H9 (cell line): ENCODE measurements at regions not wholly inside any gene's neighbourhood (a gene's known extent, or its start where the extent isn't known, plus 50 kb on each side); places are given as distances from the start of the nearest gene placed in this dataset.

ENCODE experiments used
- DNase-seq: peaks from one replicate; pipeline ENCODE4 v3.0.0-alpha.2; 2017
- H2AFZ ChIP-seq: one replicate; pipeline ENCODE4 v1.6.1; 2013; ENCODE audit warnings: mild to moderate bottlenecking, low read length, control low read depth, moderate library complexity
- H2AK5ac ChIP-seq: 2 replicates; pipeline ENCODE4 v1.6.1; 2013; ENCODE audit warnings: low read length, control low read depth, mixed read lengths; ENCODE audit not compliant: insufficient read length
- H2BK120ac ChIP-seq: one replicate; pipeline ENCODE4 v1.6.1; 2013; ENCODE audit warnings: low read depth, mild to moderate bottlenecking, low read length, control low read depth, inconsistent platforms; ENCODE audit not compliant: poor library complexity, severe bottlenecking
- H2BK12ac ChIP-seq: 2 replicates; pipeline ENCODE4 v1.6.1; 2013; ENCODE audit warnings: low read length, control low read depth, mixed read lengths, low read depth; ENCODE audit not compliant: insufficient read length
- H2BK15ac ChIP-seq: 2 replicates; pipeline ENCODE4 v1.6.1; 2013; ENCODE audit warnings: low read depth, low read length, control low read depth
- H2BK20ac ChIP-seq: one replicate; pipeline ENCODE4 v1.6.1; 2013; ENCODE audit warnings: low read depth, mild to moderate bottlenecking, low read length, control low read depth, inconsistent platforms; ENCODE audit not compliant: poor library complexity, severe bottlenecking
- H2BK5ac ChIP-seq: 2 replicates; pipeline ENCODE4 v1.6.1; 2013; ENCODE audit warnings: low read length, control low read depth, mixed read lengths; ENCODE audit not compliant: insufficient read length
- H3K14ac ChIP-seq: 2 replicates; pipeline ENCODE4 v1.6.1; 2013; ENCODE audit warnings: low read length, control low read depth; ENCODE audit not compliant: insufficient read depth
- H3K18ac ChIP-seq: 2 replicates; pipeline ENCODE4 v1.6.1; 2013; ENCODE audit warnings: low read depth, mild to moderate bottlenecking, mixed read lengths, low read length, control low read depth; ENCODE audit not compliant: insufficient read length
- H3K23ac ChIP-seq: 2 replicates; pipeline ENCODE4 v1.6.1; 2013; ENCODE audit warnings: low read length, control low read depth, mixed read lengths, low read depth; ENCODE audit not compliant: insufficient read length
- H3K23me2 ChIP-seq: 2 replicates; pipeline ENCODE4 v1.6.1; 2013; ENCODE audit warnings: low read depth, mild to moderate bottlenecking, mixed read lengths, low read length, control low read depth; ENCODE audit not compliant: insufficient read length, poor library complexity, severe bottlenecking
- H3K27ac ChIP-seq: 2 replicates; pipeline ENCODE4 v1.5.1; 2013; ENCODE audit warnings: low read length, control low read depth, mixed read lengths, low read depth; ENCODE audit not compliant: insufficient read length
- H3K27me3 ChIP-seq: 2 replicates; pipeline ENCODE4 v1.6.1; 2013; ENCODE audit warnings: low read length, control low read depth, inconsistent platforms; ENCODE audit not compliant: insufficient read depth
- H3K4ac ChIP-seq: 2 replicates; pipeline ENCODE4 v1.6.1; 2013; ENCODE audit warnings: low read depth, mild to moderate bottlenecking, control low read depth, inconsistent platforms, low read length, moderate library complexity
- H3K4me1 ChIP-seq: 2 replicates; pipeline ENCODE4 v1.6.1; 2013; ENCODE audit warnings: low read length, control low read depth, inconsistent platforms; ENCODE audit not compliant: insufficient read depth
- H3K4me2 ChIP-seq: 2 replicates; pipeline ENCODE4 v1.6.1; 2013; ENCODE audit warnings: low read length, control low read depth, mixed read lengths; ENCODE audit not compliant: insufficient read length, insufficient read depth
- H3K56ac ChIP-seq: 2 replicates; pipeline ENCODE4 v1.6.1; 2013; ENCODE audit warnings: low read depth, mild to moderate bottlenecking, mixed read lengths, low read length, control low read depth; ENCODE audit not compliant: insufficient read length
- H3K79me1 ChIP-seq: 2 replicates; pipeline ENCODE4 v1.6.1; 2013; ENCODE audit warnings: low read depth, mild to moderate bottlenecking, moderate library complexity, low read length, control low read depth, inconsistent platforms; ENCODE audit not compliant: insufficient read depth, poor library complexity, severe bottlenecking
- H3K79me2 ChIP-seq: 2 replicates; pipeline ENCODE4 v1.6.1; 2013; ENCODE audit warnings: low read length, control low read depth, inconsistent platforms; ENCODE audit not compliant: insufficient read depth
- H3K9ac ChIP-seq: 2 replicates; pipeline ENCODE4 v1.6.1; 2013; ENCODE audit warnings: low read length, control low read depth, mixed read lengths; ENCODE audit not compliant: insufficient read length; ENCODE audit errors: extremely low read depth
- H3K9me3 ChIP-seq: one replicate; pipeline ENCODE4 v1.6.1; 2013; ENCODE audit warnings: low read depth, low read length, inconsistent platforms; ENCODE audit not compliant: control insufficient read depth
- H3T11ph ChIP-seq: one replicate; pipeline ENCODE4 v1.6.1; 2013; ENCODE audit warnings: mild to moderate bottlenecking, low read length, control low read depth, inconsistent platforms
- H4K20me1 ChIP-seq: one replicate; pipeline ENCODE4 v1.6.1; 2013; ENCODE audit not compliant: control insufficient read depth, insufficient read length, insufficient read depth
- H4K5ac ChIP-seq: 2 replicates; pipeline ENCODE4 v1.6.1; 2013; ENCODE audit warnings: low read depth, mild to moderate bottlenecking, mixed read lengths, low read length, control low read depth; ENCODE audit not compliant: insufficient read length
- H4K8ac ChIP-seq: replicated peaks from 2 replicates; pipeline ENCODE4 v1.6.1; 2013; ENCODE audit warnings: low read length, control low read depth, mixed read lengths, low read depth; ENCODE audit not compliant: insufficient read length
- H4K91ac ChIP-seq: 2 replicates; pipeline ENCODE4 v1.6.1; 2013; ENCODE audit warnings: low read depth, mild to moderate bottlenecking, moderate library complexity, mixed read lengths, low read length, control low read depth; ENCODE audit not compliant: insufficient read length
- H3K27ac Mint-ChIP-seq, 3 experiments: 2 replicates in 2 of 3; 3 replicates in 1 of 3; pipeline ENCODE4 v1.8.0; 2020 to 2021; ENCODE audit warnings: mixed read lengths in 3 of 3, mild to moderate bottlenecking in 1 of 3, moderate library complexity in 1 of 3
- H3K27me3 Mint-ChIP-seq: 2 replicates; pipeline ENCODE4 v1.8.0; 2021; ENCODE audit warnings: low read depth, mild to moderate bottlenecking, moderate library complexity, mixed read lengths
- H3K36me3 Mint-ChIP-seq, 3 experiments: 2 replicates in 2 of 3; 3 replicates in 1 of 3; pipeline ENCODE4 v1.8.0; 2020 to 2021; ENCODE audit warnings: low read depth in 3 of 3, mixed read lengths in 3 of 3; ENCODE audit not compliant: insufficient read depth in 1 of 3
- H3K4me1 Mint-ChIP-seq, 2 experiments: 2 replicates each; pipeline ENCODE4 v1.8.0; 2020; ENCODE audit warnings: mixed read lengths in 2 of 2
- H3K4me3 Mint-ChIP-seq, 2 experiments: 2 replicates in 1 of 2; 3 replicates in 1 of 2; pipeline ENCODE4 v1.8.0; 2020 to 2021; ENCODE audit warnings: mild to moderate bottlenecking in 2 of 2, mixed read lengths in 2 of 2, moderate library complexity in 1 of 2
- H3K9me3 Mint-ChIP-seq, 2 experiments: 2 replicates in 1 of 2; 3 replicates in 1 of 2; pipeline ENCODE4 v1.8.0; 2020; ENCODE audit warnings: mild to moderate bottlenecking in 2 of 2, mixed read lengths in 2 of 2, moderate library complexity in 1 of 2
- CTCF ChIP-seq: fragments of 200-600 bp; sonication (generic); conservative IDR thresholded peaks from 3 replicates; pipeline ENCODE4 v1.8.0; 2021; ENCODE audit warnings: antibody characterized with exemption, mild to moderate bottlenecking
- WGBS: extraction: QIAGEN DNeasy Blood & Tissue Kit; methylation state at CpG from one replicate; pipeline ENCODE4 v1.1.7; 2013; ENCODE audit warnings: missing lambda C conversion rate, low lambda C conversion rate, mixed read lengths; ENCODE audit not compliant: insufficient read length; ENCODE audit errors: extremely low coverage; 5-methylcytosine and 5-hydroxymethylcytosine counted together

- H3K4me3 Mint-ChIP-seq: no peak overlapping the region
- no peaks in the 10 kb centered on the region for H3K79me1 ChIP-seq
These were observed 221.5 kb upstream of the RPL34 start for GRCh38 chr4:108398836-108399235.

More at GRCh38 chr4:108398836-108399235, 221.5 kb upstream of the RPL34 start:
- Histone ChIP-seq H3K27me3 (no peaks in the 10 kb centered on the region), H2AFZ (no peak overlapping the region), H3K14ac (no peak overlapping the region), H3K56ac (no peak overlapping the region), H4K91ac (no peak overlapping the region), H3K4me1 (no peaks in the 10 kb centered on the region; the same call in 1 of the 2 replicates), H2BK15ac (no peak overlapping the region), H3K27ac (no peak overlapping the region), H2BK20ac (no peak overlapping the region), H3K23me2 (no peaks in the 10 kb centered on the region), H2BK120ac (no peak overlapping the region), H2BK12ac (no peak overlapping the region), H3K9me3 (no peaks in the 10 kb centered on the region), H3K9ac (no peak overlapping the region), H2AK5ac (no peak overlapping the region), H4K5ac (no peak overlapping the region), H3K23ac (no peak overlapping the region), H4K8ac (no peak overlapping the region), H3K4me2 (no peak overlapping the region), H3K18ac (no peak overlapping the region), H4K20me1 (no peaks in the 10 kb centered on the region), H3T11ph (no peak overlapping the region), H3K4ac (no peak overlapping the region), H2BK5ac (no peak overlapping the region), H3K79me2 (no peaks in the 10 kb centered on the region)
- Mint-ChIP-seq H3K27me3 (peaks cover 4% of the 10 kb centered on the region; the same call in 1 of the 2 replicates), H3K4me1 (peaks cover 0 to 2% of the 10 kb centered on the region in 2 experiments; a peak in 1 of 4 replicates), H3K36me3 (no peaks in the 10 kb centered on the region), H3K9me3 (no peaks in the 10 kb centered on the region), H3K27ac (no peak overlapping the region)
- WGBS: no CpG with 5 or more reads among the region's 7 CpGs
- DNase-seq: no peak
- no peak for TF ChIP-seq CTCF
